ENCODE measurements at regions not wholly inside any gene's neighbourhood (a gene's known extent, or its start where the extent isn't known, plus 50 kb on each side); places are given as distances from the start of the nearest gene placed in this dataset.
A peak's percentile ranks its signal among the peaks of the same experiment; 100 is the strongest.

DNA sequence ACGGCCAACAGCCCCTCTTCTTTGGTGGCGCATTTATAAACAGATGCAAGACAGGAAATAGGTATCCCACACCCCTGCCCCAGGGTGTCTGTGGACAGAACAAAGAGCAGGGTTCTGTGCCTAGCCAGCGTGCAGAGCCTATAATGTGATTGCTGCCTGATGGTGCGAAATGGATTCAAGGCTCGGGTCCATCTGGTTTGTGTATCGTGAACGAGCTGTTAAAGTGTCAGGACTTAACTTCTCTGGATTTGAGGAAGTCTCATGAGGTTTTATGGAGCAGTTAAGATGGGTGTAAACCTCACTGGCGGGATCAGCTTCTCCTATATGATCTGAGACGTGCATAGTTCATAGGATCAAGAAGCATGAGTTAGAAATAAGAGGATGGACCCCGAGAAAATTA, 388.7 kb upstream of the TBX3 start:
- no peaks in the 10 kb centered on the region for H3K27me3 ChIP-seq
- no peak overlapping the region for H3K4me3 ChIP-seq
- no peak for TF ChIP-seq CTCF (IDR thresholded peaks at IDR 0.05; ENCODE audit: low read depth, low read length)
- H3K27ac ChIP-seq = no peak overlapping the region
- H3K36me3 ChIP-seq = no peaks in the 10 kb centered on the region
- H3K4me1 ChIP-seq (ENCODE audit: low read depth) = no peaks in the 10 kb centered on the region
- peak in 1 of 2 donors; percentile 21 for DNase-seq (ENCODE audit: low read depth in 1 of 2, low spot score in 1 of 2)
- no peaks in the 10 kb centered on the region for H3K9me3 ChIP-seq (ENCODE audit: low read depth)

DNA sequence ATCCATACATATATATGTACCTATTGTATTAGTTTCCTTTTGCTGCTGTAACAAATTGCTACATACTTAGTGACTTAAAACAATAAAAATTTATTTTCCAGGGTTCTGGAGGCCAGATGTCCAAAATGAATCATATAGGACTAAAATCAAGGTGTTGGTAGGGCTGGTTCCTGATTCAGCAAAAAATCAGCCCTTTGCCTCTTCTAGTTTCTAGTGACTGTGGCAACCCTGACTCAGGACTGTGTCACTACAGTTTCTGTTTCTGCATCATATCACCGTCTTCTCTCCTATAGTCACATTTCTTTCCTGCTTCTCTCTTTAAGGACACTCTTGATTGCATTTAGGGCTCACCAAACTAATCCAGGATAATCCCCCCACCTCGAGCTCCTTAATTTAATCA, 386.3 kb upstream of the TBX3 start:
- H3K27me3 ChIP-seq = no peaks in the 10 kb centered on the region
- no peak for DNase-seq (ENCODE audit: low read depth in 1 of 2, low spot score in 1 of 2)
- TF ChIP-seq CTCF (IDR thresholded peaks at IDR 0.05; ENCODE audit: low read depth, low read length) = no peak
- no peaks in the 10 kb centered on the region for H3K36me3 ChIP-seq
- H3K9me3 ChIP-seq (ENCODE audit: low read depth) = no peaks in the 10 kb centered on the region
- H3K4me3 ChIP-seq = no peak overlapping the region
- no peaks in the 10 kb centered on the region for H3K4me1 ChIP-seq (ENCODE audit: low read depth)
- no peak overlapping the region for H3K27ac ChIP-seq

- Histone ChIP-seq H3K4me1 (ENCODE audit: low read depth) (no peaks in the 10 kb centered on the region), H3K27ac (no peak overlapping the region), H3K27me3 (no peaks in the 10 kb centered on the region), H3K36me3 (no peaks in the 10 kb centered on the region), H3K9me3 (ENCODE audit: low read depth) (no peaks in the 10 kb centered on the region), H3K4me3 (no peak overlapping the region)
- no peak for DNase-seq (ENCODE audit: low read depth in 1 of 2, low spot score in 1 of 2)
- no peak for TF ChIP-seq CTCF (IDR thresholded peaks at IDR 0.05; ENCODE audit: low read depth, low read length)
Observed at GRCh38 chr12:115064296-115064695, 380.3 kb upstream of the TBX3 start.

DNA sequence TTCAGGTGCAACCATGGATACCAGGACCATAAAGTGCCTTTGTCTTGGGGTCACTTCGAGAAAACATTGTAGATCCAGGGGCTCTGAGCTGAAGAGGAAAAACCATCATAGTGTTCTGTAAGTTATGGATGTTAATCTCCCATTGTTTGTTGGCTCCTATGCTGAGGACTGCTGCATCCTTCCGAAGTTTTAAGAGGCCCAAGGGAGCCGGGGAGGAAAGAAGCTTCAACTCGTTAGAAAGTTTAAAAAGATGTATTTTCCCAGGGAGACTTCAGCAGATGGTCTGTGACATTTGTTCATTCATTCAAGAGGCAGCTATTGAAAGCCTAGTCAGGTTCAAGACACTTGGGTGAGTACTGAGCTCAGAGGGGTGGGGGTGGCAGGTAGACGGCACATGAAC, 378.8 kb upstream of the TBX3 start:
- Histone ChIP-seq H3K27me3 (no peaks in the 10 kb centered on the region), H3K4me1 (ENCODE audit: low read depth) (no peaks in the 10 kb centered on the region), H3K9me3 (ENCODE audit: low read depth) (no peaks in the 10 kb centered on the region), H3K27ac (no peak overlapping the region), H3K36me3 (no peaks in the 10 kb centered on the region), H3K4me3 (no peak overlapping the region)
- no peak for TF ChIP-seq CTCF (IDR thresholded peaks at IDR 0.05; ENCODE audit: low read depth, low read length)
- no peak for DNase-seq (ENCODE audit: low read depth in 1 of 2, low spot score in 1 of 2)

- Histone ChIP-seq H3K9me3 (ENCODE audit: low read depth) (no peaks in the 10 kb centered on the region), H3K27ac (no peak overlapping the region), H3K4me3 (no peak overlapping the region), H3K27me3 (no peaks in the 10 kb centered on the region), H3K36me3 (no peaks in the 10 kb centered on the region), H3K4me1 (ENCODE audit: low read depth) (no peaks in the 10 kb centered on the region)
- TF ChIP-seq CTCF (IDR thresholded peaks at IDR 0.05; ENCODE audit: low read depth, low read length) = no peak
- no peak for DNase-seq (ENCODE audit: low read depth in 1 of 2, low spot score in 1 of 2)
Observed at GRCh38 chr12:115060477-115061168, 376.6 kb upstream of the TBX3 start.
